ENCODE measurements at regions not wholly inside any gene's neighbourhood (a gene's known extent, or its start where the extent isn't known, plus 50 kb on each side); places are given as distances from the start of the nearest gene placed in this dataset.

DNA sequence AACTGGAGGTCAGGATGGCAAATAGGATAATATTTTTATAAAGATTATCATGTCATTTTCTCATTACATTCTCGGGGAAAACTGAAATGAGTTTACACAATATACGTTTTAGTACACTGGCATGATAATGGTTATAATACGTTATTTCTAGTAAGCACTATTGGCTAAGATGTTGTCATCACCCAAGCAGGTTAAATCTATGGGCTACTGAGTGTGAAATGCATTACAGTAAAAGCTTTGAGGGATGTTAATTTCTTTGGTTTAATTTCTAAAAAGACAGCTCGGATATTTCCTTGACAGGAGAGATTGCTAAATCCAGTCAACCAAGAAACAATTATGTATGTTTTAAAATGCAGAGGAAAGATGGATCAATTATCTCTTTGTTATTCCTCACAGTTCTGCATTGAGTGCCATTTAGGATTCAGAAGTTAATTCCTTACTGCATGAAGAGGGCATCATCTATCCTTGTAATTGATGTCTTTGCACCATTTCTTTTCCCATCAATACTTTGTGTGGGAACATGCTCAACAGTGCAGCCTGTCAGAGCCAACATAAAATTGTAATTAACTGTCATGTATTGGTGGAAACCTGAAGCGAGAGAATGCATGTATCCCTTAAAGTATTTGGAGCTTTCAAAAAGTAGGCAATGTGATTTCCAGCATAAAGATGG lies 222.4 kb upstream of the ZP4 start:
- H3K4me1 ChIP-seq (ENCODE audit: control insufficient read depth, insufficient read depth, low read length) = no peaks in the 10 kb centered on the region
- DNase-seq (ENCODE audit: low read depth in 4 of 6, low spot score in 6 of 6) = peak in 1 of 6 donors; percentile 73
- no peak overlapping the region for H3K27ac ChIP-seq (ENCODE audit: low read depth, low read length)
- H3K9me3 ChIP-seq (ENCODE audit: control insufficient read depth, insufficient read depth, low read length) = no peaks in the 10 kb centered on the region
- WGBS (ENCODE audit: insufficient coverage) = 50% methylated on average over 1 of the region's 5 CpGs
- H3K27me3 ChIP-seq (ENCODE audit: control insufficient read depth, insufficient read depth, low read length) = no peaks in the 10 kb centered on the region
- no peaks in the 10 kb centered on the region for H3K36me3 ChIP-seq (ENCODE audit: control insufficient read depth, insufficient read depth, low read length)
- H3K4me3 ChIP-seq (ENCODE audit: low read depth, low read length) = no peak overlapping the region

DNA sequence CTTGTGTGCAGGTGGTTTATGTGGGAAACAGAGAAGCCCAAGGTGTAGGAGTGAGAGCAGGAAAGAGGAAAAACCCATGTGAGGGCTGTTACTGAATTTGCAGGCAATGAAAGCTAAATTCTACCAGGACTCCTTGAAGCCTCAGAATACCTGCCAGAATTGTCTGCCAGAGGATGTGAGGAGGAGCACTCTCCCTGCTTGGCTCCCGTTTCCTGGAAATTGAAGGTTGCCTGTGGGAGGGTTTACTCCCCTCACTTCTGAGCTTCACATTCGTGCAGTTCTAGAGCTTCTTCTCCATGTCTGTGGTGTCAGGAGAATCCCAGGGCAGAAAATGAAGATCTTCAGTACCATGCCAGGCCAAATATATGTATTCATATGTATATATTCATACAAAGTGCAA lies 220.8 kb upstream of the ZP4 start:
- no peaks in the 10 kb centered on the region for H3K4me1 ChIP-seq (ENCODE audit: control insufficient read depth, insufficient read depth, low read length)
- no peaks in the 10 kb centered on the region for H3K9me3 ChIP-seq (ENCODE audit: control insufficient read depth, insufficient read depth, low read length)
- H3K27me3 ChIP-seq (ENCODE audit: control insufficient read depth, insufficient read depth, low read length) = no peaks in the 10 kb centered on the region
- WGBS (ENCODE audit: insufficient coverage) = no CpG with 5 or more reads among the region's 2 CpGs
- no peaks in the 10 kb centered on the region for H3K36me3 ChIP-seq (ENCODE audit: control insufficient read depth, insufficient read depth, low read length)
- H3K27ac ChIP-seq (ENCODE audit: low read depth, low read length) = peak overlapping the region; percentile 18
- DNase-seq (ENCODE audit: low read depth in 4 of 6, low spot score in 6 of 6) = peak in 1 of 6 donors; percentile 47
- no peak overlapping the region for H3K4me3 ChIP-seq (ENCODE audit: low read depth, low read length)

DNA sequence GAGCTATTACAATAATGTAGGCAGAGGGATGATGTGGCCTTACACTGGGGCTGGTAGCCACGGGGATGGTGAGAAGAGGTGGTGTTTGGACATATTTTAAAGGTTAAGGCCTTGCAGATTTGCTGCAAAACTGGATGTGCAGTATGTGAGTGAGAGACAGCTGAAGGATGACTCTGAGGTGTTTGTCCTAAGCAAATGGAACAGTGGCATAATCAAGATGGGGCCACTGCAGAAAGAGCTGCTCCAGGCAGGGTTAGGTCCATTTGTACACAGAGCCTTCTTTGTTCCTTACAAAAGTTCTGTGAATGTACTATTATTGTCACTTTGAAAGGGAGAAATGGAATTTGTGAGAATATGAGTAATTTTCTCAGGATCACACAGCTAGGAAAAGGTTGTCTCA lies 220.4 kb upstream of the ZP4 start:
- peak overlapping the region; percentile 18 for H3K27ac ChIP-seq (ENCODE audit: low read depth, low read length)
- H3K36me3 ChIP-seq (ENCODE audit: control insufficient read depth, insufficient read depth, low read length) = no peaks in the 10 kb centered on the region
- no peaks in the 10 kb centered on the region for H3K9me3 ChIP-seq (ENCODE audit: control insufficient read depth, insufficient read depth, low read length)
- 80% methylated on average over 1 of the region's 1 CpG for WGBS (ENCODE audit: insufficient coverage)
- H3K27me3 ChIP-seq (ENCODE audit: control insufficient read depth, insufficient read depth, low read length) = no peaks in the 10 kb centered on the region
- no peaks in the 10 kb centered on the region for H3K4me1 ChIP-seq (ENCODE audit: control insufficient read depth, insufficient read depth, low read length)
- DNase-seq (ENCODE audit: low read depth in 4 of 6, low spot score in 6 of 6) = no peak
- H3K4me3 ChIP-seq (ENCODE audit: low read depth, low read length) = no peak overlapping the region

DNA sequence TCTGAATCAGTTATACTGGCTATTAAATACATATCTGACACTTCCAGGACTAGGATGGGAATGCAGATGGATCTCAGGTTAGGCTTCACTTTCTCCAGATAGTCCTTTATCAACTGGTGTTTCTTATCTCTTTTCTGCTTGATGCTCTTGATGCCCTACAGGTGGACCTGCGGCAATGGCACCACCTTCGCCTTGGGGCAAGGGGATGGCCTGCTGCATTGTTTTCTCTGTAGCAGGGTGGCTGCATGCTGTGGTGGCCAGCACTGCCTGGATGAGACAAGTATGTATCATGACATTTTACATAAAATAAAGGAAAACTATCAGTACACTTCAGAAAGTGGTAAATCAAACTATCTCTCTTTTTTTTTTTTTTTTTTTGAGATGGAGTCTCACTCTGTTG lies 217.7 kb upstream of the ZP4 start:
- Histone ChIP-seq H3K36me3 (ENCODE audit: control insufficient read depth, insufficient read depth, low read length) (no peaks in the 10 kb centered on the region), H3K27ac (ENCODE audit: low read depth, low read length) (no peak overlapping the region), H3K4me3 (ENCODE audit: low read depth, low read length) (no peak overlapping the region), H3K4me1 (ENCODE audit: control insufficient read depth, insufficient read depth, low read length) (no peaks in the 10 kb centered on the region), H3K9me3 (ENCODE audit: control insufficient read depth, insufficient read depth, low read length) (no peaks in the 10 kb centered on the region), H3K27me3 (ENCODE audit: control insufficient read depth, insufficient read depth, low read length) (no peaks in the 10 kb centered on the region)
- WGBS (ENCODE audit: insufficient coverage) = 100% methylated on average over 2 of the region's 2 CpGs
- no peak for DNase-seq (ENCODE audit: low read depth in 4 of 6, low spot score in 6 of 6)

DNA sequence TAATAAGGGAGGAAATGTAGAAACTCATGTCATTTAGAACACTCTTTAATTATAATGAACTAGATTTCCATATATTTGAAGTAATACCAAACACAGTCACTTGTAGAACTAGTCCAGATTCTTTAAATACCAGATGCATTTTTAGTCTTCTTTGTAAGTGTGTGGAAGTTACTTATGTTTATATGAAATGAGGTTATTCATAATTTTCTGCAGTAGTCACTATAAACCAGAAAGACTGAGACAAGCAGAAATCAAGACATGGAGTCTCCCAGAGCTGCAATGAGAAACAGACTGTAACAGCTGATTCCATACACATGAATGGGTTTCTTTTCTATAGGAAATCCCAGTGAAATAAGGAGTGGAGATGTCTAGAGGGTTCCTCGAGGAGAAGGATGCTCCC lies 216.6 kb upstream of the ZP4 start:
- H3K4me3 ChIP-seq (ENCODE audit: low read depth, low read length) = no peak overlapping the region
- no peaks in the 10 kb centered on the region for H3K4me1 ChIP-seq (ENCODE audit: control insufficient read depth, insufficient read depth, low read length)
- WGBS (ENCODE audit: insufficient coverage) = no CpG with 5 or more reads among the region's 1 CpG
- no peaks in the 10 kb centered on the region for H3K9me3 ChIP-seq (ENCODE audit: control insufficient read depth, insufficient read depth, low read length)
- DNase-seq (ENCODE audit: low read depth in 4 of 6, low spot score in 6 of 6) = no peak
- H3K36me3 ChIP-seq (ENCODE audit: control insufficient read depth, insufficient read depth, low read length) = no peaks in the 10 kb centered on the region
- no peaks in the 10 kb centered on the region for H3K27me3 ChIP-seq (ENCODE audit: control insufficient read depth, insufficient read depth, low read length)
- no peak overlapping the region for H3K27ac ChIP-seq (ENCODE audit: low read depth, low read length)

DNA sequence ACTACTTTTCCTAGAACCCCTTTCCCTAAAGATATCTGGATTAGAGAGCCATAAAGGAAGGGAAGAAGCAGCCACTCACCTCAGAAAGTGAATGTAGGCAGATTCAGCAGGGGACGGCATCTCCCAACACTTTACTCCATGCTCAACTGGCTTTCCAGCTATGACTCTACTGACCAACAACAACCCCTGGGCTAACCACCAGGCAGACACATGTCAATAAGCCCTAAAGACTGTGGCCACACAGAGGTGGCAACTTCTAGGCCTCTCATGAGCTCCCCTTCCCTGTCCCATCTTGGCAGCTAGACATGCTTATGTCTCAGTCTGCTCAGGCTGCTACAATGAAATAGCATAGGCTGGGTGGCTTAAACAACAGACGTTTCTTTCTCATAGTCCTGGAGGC lies 214.0 kb upstream of the ZP4 start:
- DNase-seq (ENCODE audit: low read depth in 4 of 6, low spot score in 6 of 6) = no peak
- H3K27ac ChIP-seq (ENCODE audit: low read depth, low read length) = no peak overlapping the region
- H3K36me3 ChIP-seq (ENCODE audit: control insufficient read depth, insufficient read depth, low read length) = no peaks in the 10 kb centered on the region
- H3K9me3 ChIP-seq (ENCODE audit: control insufficient read depth, insufficient read depth, low read length) = no peaks in the 10 kb centered on the region
- no peaks in the 10 kb centered on the region for H3K27me3 ChIP-seq (ENCODE audit: control insufficient read depth, insufficient read depth, low read length)
- H3K4me3 ChIP-seq (ENCODE audit: low read depth, low read length) = no peak overlapping the region
- 69% methylated on average over 2 of the region's 2 CpGs for WGBS (ENCODE audit: insufficient coverage)
- H3K4me1 ChIP-seq (ENCODE audit: control insufficient read depth, insufficient read depth, low read length) = no peaks in the 10 kb centered on the region

DNA sequence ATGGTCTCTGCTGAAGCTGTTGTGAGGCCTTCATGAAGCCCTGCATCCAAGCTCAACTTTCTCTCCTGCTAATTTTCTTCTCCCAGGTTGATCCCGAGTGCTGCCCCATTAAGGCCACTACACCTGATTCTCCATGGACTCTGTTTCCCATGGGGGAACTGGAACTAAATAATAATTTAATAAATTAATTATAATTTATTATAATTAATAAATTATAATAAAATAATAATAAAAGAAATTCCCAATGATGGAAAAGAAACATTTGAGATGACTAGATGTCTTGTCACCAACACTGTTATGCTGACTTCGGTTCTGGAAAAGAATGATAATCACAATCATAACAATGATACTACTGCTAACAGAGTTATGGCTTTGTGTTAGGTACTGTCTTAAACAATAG lies 211.2 kb upstream of the ZP4 start:
- H3K4me3 ChIP-seq (ENCODE audit: low read depth, low read length) = no peak overlapping the region
- no peaks in the 10 kb centered on the region for H3K4me1 ChIP-seq (ENCODE audit: control insufficient read depth, insufficient read depth, low read length)
- no CpG with 5 or more reads among the region's 2 CpGs for WGBS (ENCODE audit: insufficient coverage)
- H3K27ac ChIP-seq (ENCODE audit: low read depth, low read length) = no peak overlapping the region
- no peak for DNase-seq (ENCODE audit: low read depth in 4 of 6, low spot score in 6 of 6)
- H3K27me3 ChIP-seq (ENCODE audit: control insufficient read depth, insufficient read depth, low read length) = no peaks in the 10 kb centered on the region
- H3K9me3 ChIP-seq (ENCODE audit: control insufficient read depth, insufficient read depth, low read length) = no peaks in the 10 kb centered on the region
- no peaks in the 10 kb centered on the region for H3K36me3 ChIP-seq (ENCODE audit: control insufficient read depth, insufficient read depth, low read length)

DNA sequence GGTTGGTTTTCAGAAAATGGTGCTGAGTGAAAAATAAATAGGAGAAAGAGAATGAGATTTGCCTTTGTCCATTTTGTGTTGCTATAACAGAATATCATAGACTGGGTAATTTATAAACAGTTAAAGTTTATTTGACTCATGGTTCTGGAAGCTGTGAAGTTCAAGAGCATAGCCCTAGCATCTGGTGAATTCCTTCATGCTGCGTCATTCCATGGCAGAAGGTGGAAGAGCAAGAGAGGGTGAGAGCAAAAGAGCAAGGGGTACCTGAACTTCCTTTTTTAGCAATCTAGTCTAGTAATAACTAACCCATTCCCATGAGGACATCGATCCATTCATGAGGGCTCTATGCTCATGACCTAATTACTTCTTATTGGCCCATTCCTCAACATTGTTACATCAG lies 209.1 kb upstream of the ZP4 start:
- H3K27me3 ChIP-seq (ENCODE audit: control insufficient read depth, insufficient read depth, low read length) = no peaks in the 10 kb centered on the region
- H3K4me3 ChIP-seq (ENCODE audit: low read depth, low read length) = no peak overlapping the region
- DNase-seq (ENCODE audit: low read depth in 4 of 6, low spot score in 6 of 6) = no peak
- WGBS (ENCODE audit: insufficient coverage) = 100% methylated on average over 1 of the region's 2 CpGs
- H3K4me1 ChIP-seq (ENCODE audit: control insufficient read depth, insufficient read depth, low read length) = no peaks in the 10 kb centered on the region
- H3K27ac ChIP-seq (ENCODE audit: low read depth, low read length) = no peak overlapping the region
- no peaks in the 10 kb centered on the region for H3K36me3 ChIP-seq (ENCODE audit: control insufficient read depth, insufficient read depth, low read length)
- H3K9me3 ChIP-seq (ENCODE audit: control insufficient read depth, insufficient read depth, low read length) = no peaks in the 10 kb centered on the region

DNA sequence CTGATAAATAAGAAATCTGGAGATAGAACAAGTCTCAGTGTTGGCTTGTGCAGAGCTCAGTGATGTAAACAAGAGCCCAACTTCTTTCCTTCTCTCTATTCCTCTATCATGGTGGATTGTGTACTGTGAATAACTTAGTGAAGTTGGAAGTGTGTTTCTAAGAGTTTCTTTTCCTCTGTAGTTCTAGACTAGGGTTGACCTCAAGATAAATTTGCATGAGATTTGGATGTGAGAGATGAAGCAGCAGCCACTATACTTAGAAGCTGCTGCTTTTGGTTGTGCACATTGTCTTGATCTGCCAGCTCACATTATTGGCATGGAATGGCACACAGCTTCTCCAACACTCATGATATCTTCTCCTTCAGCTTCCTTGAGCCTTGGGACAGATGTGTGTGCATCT lies 198.9 kb upstream of the ZP4 start:
- no peaks in the 10 kb centered on the region for H3K4me1 ChIP-seq (ENCODE audit: control insufficient read depth, insufficient read depth, low read length)
- no peaks in the 10 kb centered on the region for H3K36me3 ChIP-seq (ENCODE audit: control insufficient read depth, insufficient read depth, low read length)
- no peak for DNase-seq (ENCODE audit: low read depth in 4 of 6, low spot score in 6 of 6)
- no peak overlapping the region for H3K4me3 ChIP-seq (ENCODE audit: low read depth, low read length)
- no peaks in the 10 kb centered on the region for H3K27me3 ChIP-seq (ENCODE audit: control insufficient read depth, insufficient read depth, low read length)
- no peak overlapping the region for H3K27ac ChIP-seq (ENCODE audit: low read depth, low read length)
- H3K9me3 ChIP-seq (ENCODE audit: control insufficient read depth, insufficient read depth, low read length) = no peaks in the 10 kb centered on the region

DNA sequence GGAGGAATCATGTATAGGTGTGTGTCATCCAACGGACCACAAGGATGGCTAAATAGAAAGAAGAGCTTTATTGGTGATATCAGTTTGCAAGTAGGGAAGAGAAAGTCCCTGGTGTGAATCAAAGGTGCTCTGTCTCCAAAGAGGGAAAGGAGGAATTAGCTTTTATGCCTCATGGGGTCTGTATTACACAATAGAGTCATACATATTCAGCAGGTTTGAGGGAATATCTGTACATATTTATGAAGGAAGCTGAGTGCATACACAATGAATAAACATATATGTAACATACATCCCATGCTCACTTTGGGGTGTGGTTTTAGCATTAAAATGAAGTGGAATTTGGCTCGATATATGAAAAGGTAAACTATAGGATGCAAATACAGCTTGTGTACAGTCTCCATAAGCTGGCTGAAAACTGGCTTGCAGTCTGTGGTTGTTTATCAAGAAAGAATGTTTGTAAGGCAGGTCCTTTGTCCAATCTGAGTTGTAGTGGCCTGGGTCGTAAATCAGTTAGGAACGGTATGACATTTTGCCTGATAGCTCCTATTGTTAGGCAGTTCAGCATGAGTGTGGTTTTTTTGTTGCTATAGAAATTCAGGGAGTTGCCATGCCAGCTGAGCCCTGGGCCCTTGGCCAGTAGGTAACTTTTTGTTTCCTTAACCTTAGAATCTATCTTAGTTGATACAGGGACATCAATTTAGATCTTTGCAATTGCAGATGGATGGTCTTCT lies 198.0 kb upstream of the ZP4 start:
- Histone ChIP-seq H3K4me3 (ENCODE audit: low read depth, low read length) (no peak overlapping the region), H3K4me1 (ENCODE audit: control insufficient read depth, insufficient read depth, low read length) (no peaks in the 10 kb centered on the region), H3K36me3 (ENCODE audit: control insufficient read depth, insufficient read depth, low read length) (no peaks in the 10 kb centered on the region), H3K9me3 (ENCODE audit: control insufficient read depth, insufficient read depth, low read length) (no peaks in the 10 kb centered on the region), H3K27ac (ENCODE audit: low read depth, low read length) (no peak overlapping the region), H3K27me3 (ENCODE audit: control insufficient read depth, insufficient read depth, low read length) (no peaks in the 10 kb centered on the region)
- peak in 2 of 6 donors; percentile 23 to 60 for DNase-seq (ENCODE audit: low read depth in 4 of 6, low spot score in 6 of 6)
- WGBS (ENCODE audit: insufficient coverage) = 36% methylated on average over 4 of the region's 4 CpGs
